HG02981 (cell line): ENCODE measurements at regions not wholly inside any gene's neighbourhood (a gene's known extent, or its start where the extent isn't known, plus 50 kb on each side); places are given as distances from the start of the nearest gene placed in this dataset.

Experiments
- ATAC-seq: cut with Tn5 transposase; IDR thresholded peaks from one replicate; pipeline ENCODE4 v1.9.1; 2021; ENCODE audit warnings: mild to moderate bottlenecking, moderate library complexity; ENCODE audit not compliant: unreplicated experiment

- ATAC-seq = no peak
These were observed 81.5 kb downstream of the NDUFS5 start for GRCh38 chr1:39107341-39108290.

- ATAC-seq = no peak
These were observed 83.5 kb downstream of the NDUFS5 start for GRCh38 chr1:39109644-39110043.

DNA sequence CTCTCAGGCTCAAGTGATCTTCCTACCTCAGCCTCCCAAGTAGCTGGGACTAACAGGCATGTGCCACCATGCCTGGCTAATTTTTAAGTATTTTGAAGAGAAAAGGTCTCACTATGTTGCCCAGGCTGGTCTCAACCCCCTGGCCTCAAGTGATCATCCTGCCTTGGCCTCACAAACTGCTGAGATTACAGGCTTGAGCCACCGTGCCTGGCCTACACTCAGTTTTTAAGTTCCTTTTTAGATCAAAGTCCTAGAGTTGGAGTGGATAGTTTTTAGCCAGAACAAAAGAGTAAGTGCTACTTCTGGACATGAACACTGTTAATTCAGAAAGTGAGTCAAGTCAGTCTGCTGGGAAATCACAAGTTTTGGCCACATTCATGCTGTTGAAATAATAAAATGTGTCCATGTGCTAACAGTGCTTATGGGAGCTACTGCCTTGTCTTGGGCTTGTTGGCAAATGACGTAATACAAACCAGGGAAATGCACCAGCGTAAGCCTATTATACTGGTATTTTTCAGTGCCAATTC lies 84.2 kb downstream of the NDUFS5 start:
- ATAC-seq = no peak

DNA sequence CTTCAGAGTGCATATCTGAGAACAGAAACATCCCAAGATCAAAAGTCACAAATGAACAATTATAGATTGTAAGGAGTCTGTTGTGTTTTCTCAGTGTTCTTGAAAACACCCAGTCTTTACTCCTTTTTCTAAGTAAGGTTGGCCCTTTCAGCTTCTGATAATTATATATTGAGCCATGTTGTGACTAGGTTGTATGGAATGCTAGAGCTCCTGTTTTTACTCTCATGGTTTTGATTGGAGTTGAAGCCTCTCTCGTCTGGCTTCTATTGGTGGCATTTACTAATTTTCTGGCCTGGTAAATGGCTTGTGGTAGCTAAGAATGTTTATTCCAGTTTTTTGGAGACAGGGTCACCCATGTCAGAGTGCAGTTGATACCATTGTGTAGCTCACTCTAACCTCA lies 84.7 kb downstream of the NDUFS5 start:
- no peak for ATAC-seq

GRCh38 chr1:39113109-39113743 lies 87.1 kb downstream of the NDUFS5 start:
- no peak for ATAC-seq

GRCh38 chr1:39115271-39116110 lies 89.0 kb upstream of the MACF1 start:
- no peak for ATAC-seq

DNA sequence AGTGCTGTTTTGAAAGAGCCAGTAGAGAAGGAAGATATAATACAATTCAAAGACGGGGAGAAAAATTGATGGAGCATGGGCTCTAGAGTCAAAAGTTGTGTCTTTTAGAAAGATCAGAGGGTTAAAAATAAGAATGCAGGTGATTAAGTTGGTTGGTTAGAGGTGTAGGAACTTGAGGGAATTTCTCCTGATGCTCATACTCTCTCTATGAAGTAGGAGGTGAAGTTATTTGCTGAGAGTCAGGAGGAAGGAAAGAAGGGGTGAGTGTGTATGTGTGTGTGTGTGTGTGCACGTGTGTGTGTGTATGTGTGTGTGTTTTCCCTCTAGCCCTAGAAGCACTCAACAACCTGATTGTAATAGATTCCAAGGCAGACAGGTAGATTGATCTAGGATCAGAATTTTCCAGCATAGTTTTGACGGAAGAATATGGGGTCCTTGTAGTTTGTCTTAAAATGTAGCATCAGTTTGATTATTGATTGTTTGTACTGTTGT lies 88.3 kb upstream of the MACF1 start:
- ATAC-seq = no peak

DNA sequence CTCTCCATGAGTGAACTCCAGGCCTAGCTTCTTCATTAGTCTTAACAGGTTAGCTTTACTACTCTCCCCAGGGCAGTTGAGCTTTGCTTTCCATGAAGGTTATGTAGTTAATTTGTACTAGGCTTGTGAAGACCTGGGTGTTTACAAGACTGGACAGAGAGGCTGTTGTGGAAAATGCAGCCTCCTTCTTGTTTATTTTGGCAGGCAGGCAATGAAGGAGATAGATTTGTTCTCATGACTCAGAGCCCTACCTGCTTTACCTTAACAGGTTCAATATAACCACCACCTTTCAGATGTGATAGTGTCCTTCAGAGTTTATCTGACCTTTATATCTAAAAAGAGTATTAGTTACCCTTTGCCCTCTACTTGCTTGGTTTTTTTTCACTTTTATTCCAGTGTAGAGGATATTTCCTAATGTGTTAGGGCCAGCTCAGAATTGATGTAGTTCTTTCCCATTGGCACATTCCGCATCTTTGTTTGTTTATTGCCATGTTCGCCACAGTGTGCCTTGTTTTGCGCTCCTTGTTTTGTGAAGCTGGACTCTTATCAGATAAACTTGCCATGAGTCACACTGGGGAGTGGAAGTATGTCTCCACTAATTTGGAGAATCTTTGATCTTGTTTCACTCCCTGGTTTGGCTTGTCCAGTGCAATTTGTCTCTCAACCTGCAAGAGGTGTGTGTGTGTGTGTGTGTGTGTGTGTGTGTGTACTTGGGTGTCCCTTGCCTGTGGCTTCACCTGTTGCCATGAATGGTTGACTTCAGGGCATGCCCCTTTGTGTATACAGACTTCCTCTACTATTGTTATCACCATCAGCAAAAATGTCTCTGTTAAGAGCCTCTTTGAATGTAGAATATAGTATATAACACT lies 87.4 kb upstream of the MACF1 start:
- no peak for ATAC-seq

DNA sequence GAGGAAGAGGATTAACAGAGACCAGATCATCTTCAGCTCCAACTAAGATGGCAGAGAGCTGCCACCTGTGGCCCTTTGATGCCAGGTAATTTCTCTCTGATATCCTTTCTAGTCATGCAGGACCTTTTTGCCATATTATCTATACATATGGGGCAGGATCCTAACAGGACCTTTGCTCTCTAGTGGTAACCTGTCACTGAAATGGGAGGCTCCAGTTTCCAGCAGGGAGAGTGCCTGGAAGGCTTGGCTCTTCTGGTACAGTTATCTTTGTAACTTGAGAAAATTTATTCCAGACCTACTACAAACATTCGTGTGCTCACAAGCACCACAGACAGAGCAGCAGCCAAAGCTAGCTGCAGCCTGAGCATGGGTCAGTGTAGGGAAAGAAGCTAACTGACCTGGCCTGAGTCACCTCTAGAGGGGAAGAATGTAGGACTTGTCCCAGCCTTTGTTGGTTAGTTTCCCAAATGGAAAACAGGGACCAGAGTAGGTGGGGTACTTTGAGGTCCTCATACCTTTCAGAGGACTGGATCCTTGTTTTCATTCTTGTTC lies 86.5 kb upstream of the MACF1 start:
- no peak for ATAC-seq

- ATAC-seq = no peak
These were observed 82.4 kb upstream of the MACF1 start for GRCh38 chr1:39122056-39122455.

GRCh38 chr1:39124282-39124681 lies 80.2 kb upstream of the MACF1 start:
- ATAC-seq = no peak

DNA sequence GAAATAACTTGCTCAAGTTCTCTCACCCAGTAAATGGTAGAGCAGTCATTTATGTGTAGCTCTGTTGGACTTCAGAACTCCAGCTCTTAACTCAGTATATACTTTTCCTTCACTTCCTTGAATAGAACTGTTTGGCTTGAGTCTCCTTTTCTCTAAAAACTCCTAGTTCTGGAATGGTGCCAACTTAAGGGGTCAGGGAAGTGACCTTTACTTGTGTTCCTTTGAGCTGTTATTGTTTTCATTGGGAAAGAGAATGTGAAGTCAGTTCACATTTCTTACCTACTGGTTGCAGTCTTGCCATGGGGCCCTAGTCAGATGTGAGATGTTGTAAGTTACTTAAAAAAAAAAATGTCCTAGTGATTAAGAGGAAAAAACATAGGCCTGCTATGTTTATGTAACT lies 77.0 kb upstream of the MACF1 start:
- no peak for ATAC-seq

DNA sequence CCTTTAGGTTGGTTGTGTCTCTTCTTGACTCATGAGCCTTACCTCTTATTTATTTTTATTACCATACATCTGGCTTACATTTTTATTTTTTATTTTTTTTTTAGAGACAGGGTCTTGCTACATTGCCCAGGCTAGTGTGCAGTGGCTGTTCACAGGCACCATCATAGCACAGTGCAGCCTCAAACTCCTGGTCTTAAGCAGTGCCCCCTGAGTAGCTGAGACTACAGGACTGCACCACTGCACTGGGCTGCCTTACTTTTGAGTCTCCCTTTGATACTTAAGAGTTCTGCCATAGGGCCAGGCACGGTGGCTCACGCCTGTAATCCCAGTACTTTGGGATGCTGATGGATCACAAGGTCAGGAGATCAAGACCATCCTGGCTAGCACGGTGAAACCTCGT lies 76.4 kb upstream of the MACF1 start:
- no peak for ATAC-seq

GRCh38 chr1:39128959-39129358 lies 75.5 kb upstream of the MACF1 start:
- ATAC-seq = no peak

GRCh38 chr1:39129514-39129913 lies 75.0 kb upstream of the MACF1 start:
- no peak for ATAC-seq

DNA sequence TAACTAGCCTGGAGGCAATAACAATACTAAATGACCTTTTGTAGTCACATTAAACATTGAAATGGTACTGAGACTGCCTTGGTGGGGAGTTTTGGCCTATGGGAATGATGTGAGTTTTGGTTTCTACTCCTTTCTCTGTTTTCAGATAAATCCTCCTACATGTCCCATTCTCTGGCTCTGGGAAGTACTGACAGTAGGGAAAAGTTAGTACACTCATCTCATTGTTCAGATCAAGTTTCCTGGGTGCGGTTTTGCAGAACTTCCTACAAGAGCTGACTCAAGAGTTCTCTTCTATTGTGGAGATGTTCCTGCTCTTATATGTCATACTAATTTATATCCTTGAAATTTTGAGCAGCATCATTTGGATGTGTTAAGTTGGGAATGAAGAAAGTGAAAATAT lies 74.2 kb upstream of the MACF1 start:
- no peak for ATAC-seq

DNA sequence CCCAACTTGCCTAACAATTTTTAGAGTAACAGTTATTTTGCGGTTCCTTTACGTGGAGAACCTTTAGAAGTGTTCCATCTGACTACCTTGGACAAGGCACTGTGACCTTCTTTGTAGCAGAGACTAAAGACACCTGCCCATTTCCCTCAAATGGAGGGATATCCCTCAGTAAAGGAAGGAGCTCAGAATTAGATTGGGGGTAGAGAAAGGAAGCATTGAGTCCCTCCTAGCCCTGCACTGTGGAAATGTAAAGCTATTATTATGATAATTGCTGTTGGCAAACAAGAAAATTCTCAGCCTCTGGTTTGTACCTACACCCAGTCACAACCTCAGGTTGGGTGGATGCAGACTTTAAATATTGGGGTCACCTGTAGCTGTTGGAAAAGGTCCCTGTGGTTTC lies 72.6 kb upstream of the MACF1 start:
- ATAC-seq = no peak

GRCh38 chr1:39132505-39133339 lies 71.8 kb upstream of the MACF1 start:
- no peak for ATAC-seq

DNA sequence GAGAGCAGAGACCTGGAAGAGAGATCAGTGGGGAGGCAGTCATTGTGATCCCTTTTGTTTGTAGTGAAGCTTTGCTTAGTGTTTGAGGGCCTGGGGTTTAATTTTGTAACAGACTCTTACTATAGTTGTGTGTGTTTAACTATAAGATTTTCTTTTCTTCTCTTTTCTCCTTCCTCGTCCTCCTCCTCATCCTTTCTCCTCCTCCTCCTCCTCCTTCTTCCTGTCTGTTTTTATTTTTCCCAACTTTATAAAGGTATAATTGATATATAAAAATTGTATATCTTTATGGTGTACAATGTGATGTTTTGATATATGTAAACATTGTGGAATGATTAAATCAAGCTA lies 71.2 kb upstream of the MACF1 start:
- no peak for ATAC-seq
